Stimulated activated memory B cell treated with anti-CD40 and anti-IgM and Interleukin-4, amounts not matched to agents 10 μg/mL and 1 μg/mL and 100 μg/mL, for 72 hours (primary cell): ENCODE measurements at regions not wholly inside any gene's neighbourhood (a gene's known extent, or its start where the extent isn't known, plus 50 kb on each side); places are given as distances from the start of the nearest gene placed in this dataset.
"Not testable (repeated sequence)": the region's sequence is repeated elsewhere in the genome, so short reads cannot be mapped to it uniquely, and the experiment has no call there.

Experiments
- ATAC-seq: fragments of 150-1000 bp; cut with Tn5 transposase; 2 replicates; pipeline ENCODE4 v1.10.0; 2021
- H3K27ac Mint-ChIP-seq: one replicate; pipeline ENCODE4 v1.8.0; 2022; ENCODE audit warnings: mild to moderate bottlenecking, mixed read lengths
- H3K27me3 Mint-ChIP-seq: one replicate; pipeline ENCODE4 v1.8.0; 2022; ENCODE audit warnings: mixed read lengths
- H3K36me3 Mint-ChIP-seq: one replicate; pipeline ENCODE4 v1.8.0; 2022; ENCODE audit warnings: mixed read lengths
- H3K4me1 Mint-ChIP-seq: one replicate; pipeline ENCODE4 v1.8.0; 2022; ENCODE audit warnings: mixed read lengths
- H3K4me3 Mint-ChIP-seq: one replicate; pipeline ENCODE4 v1.8.0; 2022; ENCODE audit warnings: mild to moderate bottlenecking, moderate library complexity, mixed read lengths
- H3K9me3 Mint-ChIP-seq: one replicate; pipeline ENCODE4 v1.8.0; 2022; ENCODE audit warnings: mixed read lengths

DNA sequence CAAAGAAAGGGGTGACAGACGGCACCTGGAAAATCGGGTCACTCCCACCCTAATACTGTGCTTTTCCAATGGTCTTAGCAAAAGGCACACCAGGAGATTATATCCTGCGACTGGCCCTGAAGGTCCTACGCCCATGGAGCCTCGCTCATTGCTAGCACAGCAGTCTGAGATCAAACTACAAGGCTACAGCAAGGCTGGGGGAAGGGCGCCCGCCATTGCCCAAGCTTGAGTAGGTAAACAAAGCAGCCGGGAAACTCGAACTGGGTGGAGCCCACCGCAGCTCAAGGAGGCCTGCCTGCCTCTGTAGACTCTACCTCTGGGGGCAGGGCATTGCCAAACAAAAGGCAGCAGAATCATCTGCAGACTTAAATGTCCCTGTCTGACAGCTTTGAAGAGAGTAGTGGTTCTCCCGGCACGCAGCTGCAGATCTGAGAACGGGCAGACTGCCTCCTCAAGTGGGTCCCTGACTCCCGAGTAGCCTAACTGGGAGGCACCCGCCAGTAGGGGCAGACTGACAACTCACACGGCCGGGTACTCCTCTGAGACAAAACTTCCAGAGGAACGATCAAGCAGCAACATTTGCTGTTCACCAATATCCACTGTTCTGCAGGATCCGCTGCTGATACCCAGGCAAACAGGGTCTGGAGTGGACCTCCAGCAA lies 406.0 kb downstream of the TFAP2B start:
- H3K27ac Mint-ChIP-seq, H3K4me1 Mint-ChIP-seq, H3K4me3 Mint-ChIP-seq, H3K9me3 Mint-ChIP-seq, H3K36me3 Mint-ChIP-seq, ATAC-seq, H3K27me3 Mint-ChIP-seq: not testable (repeated sequence)

- Mint-ChIP-seq H3K4me1 (no peaks in the 10 kb centered on the region), H3K27ac (no peak overlapping the region), H3K4me3 (no peak overlapping the region), H3K36me3 (no peaks in the 10 kb centered on the region), H3K9me3 (no peaks in the 10 kb centered on the region), H3K27me3 (no peaks in the 10 kb centered on the region)
- ATAC-seq: no peak
These were observed 422.7 kb downstream of the TFAP2B start for GRCh38 chr6:51241376-51241775.

DNA sequence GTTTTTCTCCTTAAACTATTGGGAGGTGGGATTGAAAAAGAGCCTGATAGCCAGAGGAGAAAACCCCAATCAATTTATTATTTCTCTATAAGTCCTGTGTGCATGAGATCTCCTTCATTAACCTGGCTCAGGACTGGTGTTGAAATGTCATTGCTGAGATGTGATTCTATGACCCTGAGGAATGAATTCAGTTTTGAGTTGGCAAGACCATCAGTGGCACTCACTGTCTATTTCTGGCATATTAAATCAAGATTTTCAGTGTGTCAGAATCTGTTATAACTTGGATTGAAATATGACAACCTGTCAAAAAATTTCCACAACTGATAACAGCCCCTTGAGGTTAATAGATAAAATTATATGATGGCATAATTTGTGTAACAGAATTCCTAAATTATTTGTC lies 431.1 kb downstream of the TFAP2B start:
- no peaks in the 10 kb centered on the region for H3K27me3 Mint-ChIP-seq
- no peaks in the 10 kb centered on the region for H3K36me3 Mint-ChIP-seq
- peaks cover 4% of the 10 kb centered on the region for H3K9me3 Mint-ChIP-seq
- no peak overlapping the region for H3K27ac Mint-ChIP-seq
- H3K4me1 Mint-ChIP-seq: no peaks in the 10 kb centered on the region
- H3K4me3 Mint-ChIP-seq: no peak overlapping the region
- no peak for ATAC-seq

DNA sequence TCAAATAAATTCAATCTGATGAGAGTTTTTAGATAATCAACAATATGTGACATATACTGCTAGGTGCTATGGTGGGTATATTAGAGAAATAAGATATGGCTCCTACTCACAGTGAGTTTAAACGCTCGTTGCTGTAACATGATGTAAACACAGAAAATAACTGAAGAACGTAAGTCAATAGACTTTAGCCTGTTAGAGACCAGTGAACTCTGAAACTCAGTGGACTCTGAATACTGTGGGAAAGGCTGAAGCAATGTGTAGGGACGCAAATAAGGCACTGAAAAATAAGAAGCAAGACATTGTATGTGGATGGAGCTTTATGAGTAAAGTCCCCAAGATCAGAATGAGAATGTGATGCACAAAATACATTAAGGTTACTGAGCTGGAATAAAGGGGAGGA lies 431.6 kb downstream of the TFAP2B start:
- H3K36me3 Mint-ChIP-seq: no peaks in the 10 kb centered on the region
- H3K27ac Mint-ChIP-seq: no peak overlapping the region
- no peaks in the 10 kb centered on the region for H3K4me1 Mint-ChIP-seq
- ATAC-seq: no peak
- no peaks in the 10 kb centered on the region for H3K27me3 Mint-ChIP-seq
- H3K9me3 Mint-ChIP-seq: peaks cover 4% of the 10 kb centered on the region
- H3K4me3 Mint-ChIP-seq: no peak overlapping the region

DNA sequence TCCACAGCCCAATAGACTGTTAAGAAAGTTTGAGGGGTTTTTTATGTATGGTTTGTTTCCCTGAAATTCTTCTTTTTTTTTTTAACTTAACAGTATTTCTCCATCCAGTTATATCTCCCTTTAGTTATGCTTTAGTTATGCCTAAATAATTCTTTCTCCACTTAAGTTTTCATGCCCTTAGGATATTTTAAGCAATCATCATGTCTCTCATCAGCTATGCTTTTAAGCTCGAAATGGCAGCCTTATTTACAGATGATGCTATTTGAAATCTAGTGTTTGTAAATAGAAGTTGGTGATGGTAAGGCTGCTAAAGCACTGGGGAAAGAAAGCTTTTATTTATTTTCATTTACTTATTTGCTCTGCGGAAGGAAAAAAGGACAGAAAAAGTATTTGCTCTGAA lies 439.3 kb downstream of the TFAP2B start:
- H3K36me3 Mint-ChIP-seq: no peaks in the 10 kb centered on the region
- H3K27ac Mint-ChIP-seq: no peak overlapping the region
- H3K9me3 Mint-ChIP-seq: no peaks in the 10 kb centered on the region
- H3K27me3 Mint-ChIP-seq: no peaks in the 10 kb centered on the region
- no peak for ATAC-seq
- H3K4me3 Mint-ChIP-seq: no peak overlapping the region
- H3K4me1 Mint-ChIP-seq: no peaks in the 10 kb centered on the region

DNA sequence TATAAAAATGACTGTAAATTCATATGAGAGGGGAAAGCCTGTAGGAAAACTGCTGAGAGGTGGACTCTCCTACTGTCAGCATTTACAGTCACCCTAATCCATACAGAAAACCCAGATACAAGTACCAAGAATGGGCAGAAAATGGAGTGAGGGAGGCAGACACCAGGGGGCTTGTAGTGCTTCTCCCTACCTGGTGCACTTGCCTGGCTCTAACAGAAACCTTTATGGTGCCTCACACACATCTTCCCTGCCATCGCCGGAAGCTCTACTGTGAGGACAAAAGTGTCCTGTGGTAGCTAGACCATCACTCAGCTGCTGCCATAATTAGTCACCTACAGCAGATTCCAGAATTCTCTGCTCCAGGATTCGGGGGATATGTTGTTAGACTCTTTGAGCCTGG lies 441.3 kb downstream of the TFAP2B start:
- H3K9me3 Mint-ChIP-seq: no peaks in the 10 kb centered on the region
- H3K36me3 Mint-ChIP-seq: no peaks in the 10 kb centered on the region
- no peaks in the 10 kb centered on the region for H3K27me3 Mint-ChIP-seq
- no peak overlapping the region for H3K27ac Mint-ChIP-seq
- ATAC-seq: no peak
- no peak overlapping the region for H3K4me3 Mint-ChIP-seq
- H3K4me1 Mint-ChIP-seq: no peaks in the 10 kb centered on the region

GRCh38 chr6:51261691-51262090 lies 443.0 kb downstream of the TFAP2B start:
- H3K4me3 Mint-ChIP-seq: no peak overlapping the region
- ATAC-seq: no peak
- H3K27ac Mint-ChIP-seq: no peak overlapping the region
- no peaks in the 10 kb centered on the region for H3K4me1 Mint-ChIP-seq
- no peaks in the 10 kb centered on the region for H3K36me3 Mint-ChIP-seq
- H3K9me3 Mint-ChIP-seq: no peaks in the 10 kb centered on the region
- no peaks in the 10 kb centered on the region for H3K27me3 Mint-ChIP-seq

DNA sequence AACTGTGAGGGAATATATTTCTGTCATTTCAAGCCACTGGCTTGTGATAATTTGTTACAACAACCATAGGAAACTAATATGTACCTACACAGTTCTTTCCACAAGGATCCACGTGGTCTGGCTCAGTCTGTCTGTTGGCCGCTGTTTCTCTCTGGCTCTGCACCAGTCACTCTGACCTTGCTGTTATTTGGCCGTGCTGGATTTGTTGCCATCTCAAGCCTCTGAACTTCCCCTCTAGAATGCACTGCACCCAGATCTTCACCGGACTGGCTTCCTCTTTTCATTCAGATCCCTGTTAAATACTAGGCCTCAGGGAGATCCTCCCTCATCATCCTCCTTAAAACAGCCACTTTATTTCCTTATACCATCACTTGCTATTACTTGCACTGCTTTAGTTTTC lies 446.8 kb downstream of the TFAP2B start:
- H3K4me3 Mint-ChIP-seq: no peak overlapping the region
- H3K27me3 Mint-ChIP-seq: no peaks in the 10 kb centered on the region
- H3K36me3 Mint-ChIP-seq: no peaks in the 10 kb centered on the region
- H3K9me3 Mint-ChIP-seq: no peaks in the 10 kb centered on the region
- H3K4me1 Mint-ChIP-seq: no peaks in the 10 kb centered on the region
- ATAC-seq: no peak
- H3K27ac Mint-ChIP-seq: no peak overlapping the region

- Mint-ChIP-seq H3K4me1 (no peaks in the 10 kb centered on the region), H3K27ac (no peak overlapping the region), H3K4me3 (no peak overlapping the region), H3K27me3 (no peaks in the 10 kb centered on the region), H3K36me3 (no peaks in the 10 kb centered on the region), H3K9me3 (peaks cover 4% of the 10 kb centered on the region)
- no peak for ATAC-seq
These were observed 447.9 kb downstream of the TFAP2B start for GRCh38 chr6:51266604-51267003.

DNA sequence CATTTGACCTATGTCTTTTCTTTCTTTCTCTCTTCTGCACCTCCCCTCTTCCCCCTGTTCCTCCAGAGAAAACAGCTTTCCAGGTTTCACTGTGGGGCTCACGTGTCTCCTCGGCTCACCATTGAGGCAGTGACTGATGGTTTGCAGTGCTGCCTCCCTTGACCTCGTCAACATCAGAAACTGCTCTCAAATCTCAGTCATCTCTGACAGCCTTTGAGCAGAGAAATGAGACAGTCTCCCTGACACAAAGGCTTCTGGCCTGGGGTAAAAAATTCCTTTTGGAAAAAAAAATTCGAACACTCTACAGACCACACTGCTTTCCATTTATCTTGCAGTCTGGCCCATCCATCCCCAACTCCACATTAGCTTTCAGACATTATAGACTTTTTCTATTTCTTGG lies 450.0 kb downstream of the TFAP2B start:
- Mint-ChIP-seq H3K4me1 (no peaks in the 10 kb centered on the region), H3K9me3 (peaks cover 5% of the 10 kb centered on the region), H3K4me3 (no peak overlapping the region), H3K36me3 (no peaks in the 10 kb centered on the region), H3K27ac (no peak overlapping the region), H3K27me3 (no peaks in the 10 kb centered on the region)
- no peak for ATAC-seq

DNA sequence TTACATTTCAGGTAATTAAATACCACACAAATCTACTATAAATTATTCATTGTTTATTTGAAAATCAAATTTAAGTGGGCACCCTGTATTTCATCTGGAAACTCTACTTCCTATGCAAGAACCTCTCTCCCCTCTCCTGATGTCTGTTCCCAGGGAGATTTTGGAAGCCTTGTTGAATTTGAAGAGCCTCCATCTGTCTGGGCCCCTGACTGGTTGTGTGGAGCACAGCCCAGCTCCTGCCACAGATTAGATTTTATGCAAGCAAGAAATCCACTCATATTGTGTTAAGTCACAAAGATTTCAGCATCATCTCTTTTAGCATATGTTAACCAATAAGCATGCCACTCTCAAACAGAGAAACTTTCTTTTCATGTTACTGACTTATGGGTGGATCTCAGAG lies 451.2 kb downstream of the TFAP2B start:
- Mint-ChIP-seq H3K27ac (no peak overlapping the region), H3K9me3 (peaks cover 5% of the 10 kb centered on the region), H3K36me3 (no peaks in the 10 kb centered on the region), H3K4me3 (no peak overlapping the region), H3K4me1 (no peaks in the 10 kb centered on the region), H3K27me3 (no peaks in the 10 kb centered on the region)
- no peak for ATAC-seq

GRCh38 chr6:51271615-51272014 lies 452.9 kb downstream of the TFAP2B start:
- Mint-ChIP-seq H3K4me3 (no peak overlapping the region), H3K36me3 (no peaks in the 10 kb centered on the region), H3K27me3 (no peaks in the 10 kb centered on the region), H3K27ac (no peak overlapping the region), H3K9me3 (peaks cover 5% of the 10 kb centered on the region), H3K4me1 (no peaks in the 10 kb centered on the region)
- ATAC-seq: no peak

DNA sequence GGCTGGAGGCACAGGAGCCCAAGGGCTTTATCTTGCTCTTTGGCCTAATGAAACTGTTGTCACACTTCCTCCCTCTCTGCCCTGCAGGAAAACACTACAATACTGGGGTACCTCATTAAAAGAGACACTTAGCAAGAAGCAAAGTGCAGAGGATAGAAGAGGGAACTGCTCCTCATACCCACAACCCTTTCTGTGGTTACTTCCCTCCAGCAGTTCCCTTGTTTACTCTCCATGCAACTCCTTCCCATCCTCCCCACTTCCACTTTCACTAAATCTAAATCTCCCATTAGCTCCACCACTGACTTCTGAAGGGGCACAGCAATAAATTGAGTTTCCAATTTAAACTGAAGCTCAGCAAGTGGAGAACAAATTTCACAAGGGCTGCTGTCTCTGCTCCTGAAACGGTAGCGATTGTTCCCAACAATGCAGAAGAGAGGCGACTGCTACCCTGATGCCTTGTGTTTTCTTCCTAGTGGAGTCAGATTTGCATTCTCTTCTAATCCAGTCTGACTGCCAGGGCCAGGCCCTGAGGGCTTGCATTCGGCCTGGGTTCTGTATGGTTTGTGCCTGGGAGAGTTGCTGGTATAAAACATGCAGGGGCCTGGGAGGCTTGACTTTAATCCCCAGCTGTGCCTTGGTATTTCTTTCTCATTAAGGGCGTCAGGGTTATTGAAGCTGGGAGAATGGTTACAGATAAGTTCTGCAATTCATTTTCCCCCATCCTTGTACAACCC lies 454.7 kb downstream of the TFAP2B start:
- no peak for ATAC-seq
- H3K27me3 Mint-ChIP-seq: no peaks in the 10 kb centered on the region
- H3K9me3 Mint-ChIP-seq: peaks cover 5% of the 10 kb centered on the region
- no peaks in the 10 kb centered on the region for H3K36me3 Mint-ChIP-seq
- H3K4me1 Mint-ChIP-seq: no peaks in the 10 kb centered on the region
- no peak overlapping the region for H3K4me3 Mint-ChIP-seq
- no peak overlapping the region for H3K27ac Mint-ChIP-seq

GRCh38 chr6:51277474-51277873 lies 458.8 kb downstream of the TFAP2B start:
- Mint-ChIP-seq H3K36me3 (no peaks in the 10 kb centered on the region), H3K27ac (no peak overlapping the region), H3K27me3 (no peaks in the 10 kb centered on the region), H3K9me3 (no peaks in the 10 kb centered on the region), H3K4me3 (no peak overlapping the region), H3K4me1 (no peaks in the 10 kb centered on the region)
- ATAC-seq: no peak

GRCh38 chr6:51282026-51282425 lies 463.4 kb downstream of the TFAP2B start:
- Mint-ChIP-seq H3K4me3 (no peak overlapping the region), H3K9me3 (no peaks in the 10 kb centered on the region), H3K4me1 (no peaks in the 10 kb centered on the region), H3K27me3 (no peaks in the 10 kb centered on the region), H3K27ac (no peak overlapping the region), H3K36me3 (no peaks in the 10 kb centered on the region)
- no peak for ATAC-seq

DNA sequence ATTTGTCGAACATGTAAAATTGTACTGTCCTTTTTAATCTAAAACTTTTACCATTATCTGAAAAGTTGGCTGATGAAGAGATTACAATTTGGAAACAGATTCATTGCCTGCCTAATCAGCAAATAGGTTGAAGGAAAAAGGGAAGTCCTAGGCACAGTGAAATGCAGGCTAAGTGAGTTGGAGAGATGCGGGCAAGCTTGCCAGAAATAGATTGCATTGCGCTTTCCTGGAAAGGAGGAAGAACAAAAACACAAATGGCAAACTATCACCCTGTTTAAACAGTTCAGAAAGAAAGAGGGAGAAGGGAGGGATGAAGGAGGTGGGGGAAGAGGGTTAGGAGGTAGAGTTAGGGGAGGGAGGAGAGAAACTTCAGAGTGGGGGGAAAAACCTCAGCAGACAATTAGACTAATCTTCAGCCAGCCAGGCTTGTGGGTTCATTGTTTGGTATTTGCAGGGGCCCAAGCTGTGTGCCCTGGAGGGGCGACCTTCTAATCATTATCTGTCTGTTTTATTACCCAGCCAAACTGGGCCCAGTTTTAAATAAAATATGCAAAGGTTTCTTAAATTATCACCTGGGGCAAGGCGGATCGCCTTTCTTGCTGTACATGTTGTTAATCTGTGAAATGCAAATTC lies 465.2 kb downstream of the TFAP2B start:
- ATAC-seq: no peak
- Mint-ChIP-seq H3K27ac (no peak overlapping the region), H3K4me1 (no peaks in the 10 kb centered on the region), H3K36me3 (no peaks in the 10 kb centered on the region), H3K9me3 (no peaks in the 10 kb centered on the region), H3K27me3 (no peaks in the 10 kb centered on the region), H3K4me3 (no peak overlapping the region)
